Pancreas (tissue), 10 donors: ENCODE measurements at regions not wholly inside any gene's neighbourhood (a gene's known extent, or its start where the extent isn't known, plus 50 kb on each side); places are given as distances from the start of the nearest gene placed in this dataset.

Experiments
- ATAC-seq, 4 donors: fragments of 200-7000 bp; cut with Tn5 transposase; one replicate each; pipeline versions ENCODE4 v1.8.0 to v1.9.1; 2020; ENCODE audit warnings: mild to moderate bottlenecking in 4 of 4, moderate library complexity in 4 of 4
- DNase-seq, 6 donors: peaks; one replicate each; pipeline ENCODE4 v3.0.0-alpha.2; 2020
- FAIRE-seq: peaks from 2 replicates; lab custom pipeline; 2012; peaks lifted over from hg19 to GRCh38; lab: Jason Lieb, UNC
- H3K27ac ChIP-seq, 4 donors: fragments of 200-600 bp; sonication (generic); 1 replicate in 3 of 4; 2 replicates in 1 of 4; pipeline versions ENCODE4 v1.5.0 to v1.8.0; 2020
- H3K27me3 ChIP-seq, 4 donors: fragments of 200-600 bp; one replicate each; pipeline ENCODE4 v1.8.0; 2021
- H3K36me3 ChIP-seq, 3 donors: fragments of 200-600 bp; sonication (generic) in 1 of 3; one replicate each; pipeline versions ENCODE4 v1.5.0 to v1.8.0; 2020 to 2021
- H3K4me1 ChIP-seq, 3 donors: fragments of 200-600 bp; one replicate each; pipeline ENCODE4 v1.8.0; 2021
- H3K4me3 ChIP-seq, 4 donors: fragments of 200-600 bp; sonication (generic) in 2 of 4; one replicate each; pipeline versions ENCODE4 v1.5.0 to v1.8.0; 2020 to 2021
- H3K9me3 ChIP-seq, 4 donors: fragments of 200-600 bp; one replicate each; pipeline ENCODE4 v1.8.0; 2021
- CTCF ChIP-seq, 4 donors: fragments of 200-600 bp; sonication (generic) in 3 of 4; IDR thresholded peaks; one replicate each; pipeline versions ENCODE4 v1.5.0 to v1.8.0; 2021; ENCODE audit warnings: antibody characterized with exemption in 4 of 4
- WGBS, 2 donors: extraction: QIAGEN DNeasy Blood & Tissue Kit; methylation state at CpG; one replicate each; pipeline ENCODE4 v1.1.7; 2013; 5-methylcytosine and 5-hydroxymethylcytosine counted together
- intact Hi-C, 3 donors: fragments of 100-400 bp; cut with DNase I; formaldehyde crosslinking; loops; one replicate each; pipeline versions ENCODE4 v1.11.1 to v1.14.2; 2022
- donor health status: healthy with polysubstance abuse.
- donor health status: DM: no; HTN: no; CAD: no; lungs with moderate emphysema.
- donor health status: DM: no; HTN: no; CAD: no.
- donor health status: control.
- donor health status: control.
- donor health status: Bipolar disorder and iron deficiency.
- donor health status: DM: yes; HTN: yes; CAD: no.
- donor health status: DM: no; HTN: no; CAD: no.
- donor health status: DM: no; HTN: no; CAD: no.
- donor health status: DM: yes; HTN: yes; CAD: no.

- Histone ChIP-seq H3K36me3 (no peaks in the 10 kb centered on the region), H3K9me3 (no peaks in the 10 kb centered on the region), H3K4me1 (no peaks in the 10 kb centered on the region), H3K27ac (no peak overlapping the region), H3K27me3 (no peaks in the 10 kb centered on the region), H3K4me3 (no peak overlapping the region)
- TF ChIP-seq CTCF (IDR thresholded peaks at IDR 0.05) = no peak
- WGBS, 2 donors = 83 to 90% methylated on average over 1 of the region's 1 CpG
- DNase-seq = no peak
- no peak for ATAC-seq
- FAIRE-seq = no peak
- intact Hi-C loops = no loop called here
Observed at GRCh38 chr7:115359119-115359518, 437.2 kb downstream of the MDFIC start.

- no peak for DNase-seq
- ATAC-seq = no peak
- no peaks in the 10 kb centered on the region for H3K9me3 ChIP-seq
- no peak overlapping the region for H3K4me3 ChIP-seq
- no peak for TF ChIP-seq CTCF (IDR thresholded peaks at IDR 0.05)
- FAIRE-seq = no peak
- intact Hi-C loops = no loop called here
- WGBS, 2 donors = 48 to 59% methylated on average over 1 of the region's 1 CpG
- no peaks in the 10 kb centered on the region for H3K27me3 ChIP-seq
- no peaks in the 10 kb centered on the region for H3K36me3 ChIP-seq
- H3K4me1 ChIP-seq = no peaks in the 10 kb centered on the region
- no peak overlapping the region for H3K27ac ChIP-seq
Observed at GRCh38 chr7:115357703-115357999, 435.8 kb downstream of the MDFIC start.

GRCh38 chr7:115356999-115357702 lies 435.3 kb downstream of the MDFIC start:
- intact Hi-C loops = no loop called here
- no peaks in the 10 kb centered on the region for H3K27me3 ChIP-seq
- no peaks in the 10 kb centered on the region for H3K4me1 ChIP-seq
- H3K36me3 ChIP-seq = no peaks in the 10 kb centered on the region
- no peak for TF ChIP-seq CTCF (IDR thresholded peaks at IDR 0.05)
- WGBS, 2 donors = 70 to 74% methylated on average over 7 of the region's 7 CpGs
- FAIRE-seq (no peak), DNase-seq (no peak), ATAC-seq (no peak)
- no peak overlapping the region for H3K27ac ChIP-seq
- H3K9me3 ChIP-seq = no peaks in the 10 kb centered on the region
- H3K4me3 ChIP-seq = no peak overlapping the region

- peak in 2 of 4 donors; percentile 23 to 32 for TF ChIP-seq CTCF (IDR thresholded peaks at IDR 0.05)
- DNase-seq (no peak), FAIRE-seq (no peak), ATAC-seq (no peak)
- Histone ChIP-seq H3K4me1 (no peaks in the 10 kb centered on the region), H3K36me3 (no peaks in the 10 kb centered on the region), H3K4me3 (no peak overlapping the region), H3K9me3 (no peaks in the 10 kb centered on the region), H3K27ac (no peak overlapping the region), H3K27me3 (no peaks in the 10 kb centered on the region)
- WGBS, 2 donors = 15 to 24% methylated on average over 2 of the region's 2 CpGs
- intact Hi-C loops = no loop called here
Observed at GRCh38 chr7:115356139-115356746, 434.3 kb downstream of the MDFIC start.

- intact Hi-C loops = no loop called here
- FAIRE-seq = no peak
Observed at GRCh38 chr7:115354925-115355324, 433.0 kb downstream of the MDFIC start.

More at GRCh38 chr7:115354925-115355324, 433.0 kb downstream of the MDFIC start:
- TF ChIP-seq CTCF (IDR thresholded peaks at IDR 0.05) = no peak
- Histone ChIP-seq H3K4me3 (no peak overlapping the region), H3K36me3 (no peaks in the 10 kb centered on the region), H3K27me3 (no peaks in the 10 kb centered on the region), H3K27ac (no peak overlapping the region), H3K9me3 (no peaks in the 10 kb centered on the region), H3K4me1 (no peaks in the 10 kb centered on the region)
- WGBS, 2 donors = 26 to 43% methylated on average over 1 of the region's 1 CpG
- DNase-seq (no peak), ATAC-seq (no peak)
